ENCODE measurements at regions not wholly inside any gene's neighbourhood (a gene's known extent, or its start where the extent isn't known, plus 50 kb on each side); places are given as distances from the start of the nearest gene placed in this dataset.
"Not testable (repeated sequence)": the region's sequence is repeated elsewhere in the genome, so short reads cannot be mapped to it uniquely, and the experiment has no call there.

- not testable (repeated sequence) for ATAC-seq
These were observed 767.5 kb downstream of the FOXD4L6 start for GRCh38 chr9:40361018-40361417.

DNA sequence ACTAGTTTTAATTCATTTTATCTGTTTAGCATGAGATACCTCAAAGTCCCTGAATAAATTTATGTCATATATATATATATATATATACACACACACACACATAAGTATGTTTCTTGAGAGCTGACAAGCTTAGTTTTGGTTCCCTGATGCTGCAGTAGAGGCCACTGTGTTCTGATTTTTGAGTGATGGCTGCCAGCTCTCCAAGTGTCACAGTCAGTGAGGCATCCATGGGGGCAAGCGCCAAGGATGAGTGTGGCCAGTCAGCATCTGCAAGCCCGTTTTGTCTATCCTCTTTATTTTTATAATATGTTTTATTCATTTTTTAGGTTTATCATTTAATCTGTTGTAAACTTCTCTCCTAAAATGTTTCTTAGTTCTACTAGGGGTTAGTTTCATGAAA, 797.5 kb downstream of the FOXD4L6 start:
- ATAC-seq; DNase-seq (ENCODE audit: low spot score): not testable (repeated sequence)

More at GRCh38 chr9:40361018-40361417, 767.5 kb downstream of the FOXD4L6 start:
- peak; percentile 27 for DNase-seq (ENCODE audit: low spot score)

GRCh38 chr9:40328907-40329306, 799.6 kb downstream of the FOXD4L6 start:
- not testable (repeated sequence) for ATAC-seq; DNase-seq (ENCODE audit: low spot score)

DNA sequence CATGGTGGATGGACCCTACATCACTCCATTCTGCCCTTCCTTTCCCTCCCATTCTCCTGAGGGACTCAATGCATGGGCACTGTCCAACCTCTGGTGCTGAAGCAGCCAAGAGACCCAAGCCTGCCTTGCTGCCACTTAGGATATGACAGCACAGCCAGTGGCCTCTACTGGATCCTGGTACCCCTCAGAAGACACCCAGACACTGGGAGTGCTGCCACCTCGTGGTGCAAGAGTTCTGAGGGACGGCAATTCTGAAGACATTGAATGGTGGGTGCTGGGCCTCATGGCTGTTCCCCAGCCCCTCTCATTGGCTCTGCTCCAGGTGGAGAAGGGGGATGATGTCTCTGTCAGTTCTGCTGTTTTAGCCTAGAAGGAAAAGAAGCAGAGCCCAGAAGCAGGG, 802.3 kb downstream of the FOXD4L6 start:
- not testable (repeated sequence) for ATAC-seq; DNase-seq (ENCODE audit: low spot score)

- DNase-seq (ENCODE audit: low spot score): peak; percentile 29
- not testable (repeated sequence) for ATAC-seq
These were observed 805.8 kb downstream of the FOXD4L6 start for GRCh38 chr9:40322730-40323129.

GRCh38 chr9:40321857-40322256, 806.6 kb downstream of the FOXD4L6 start:
- not testable (repeated sequence) for ATAC-seq; DNase-seq (ENCODE audit: low spot score)

GRCh38 chr9:40321204-40321603, 807.3 kb downstream of the FOXD4L6 start:
- not testable (repeated sequence) for ATAC-seq; DNase-seq (ENCODE audit: low spot score)

- DNase-seq (ENCODE audit: low spot score); ATAC-seq: not testable (repeated sequence)
These were observed 813.3 kb downstream of the FOXD4L6 start for GRCh38 chr9:40315215-40315614.

- not testable (repeated sequence) for ATAC-seq; DNase-seq (ENCODE audit: low spot score)
These were observed 838.5 kb downstream of the FOXD4L6 start for GRCh38 chr9:40289999-40290398.
